ENCODE measurements at regions not wholly inside any gene's neighbourhood (a gene's known extent, or its start where the extent isn't known, plus 50 kb on each side); places are given as distances from the start of the nearest gene placed in this dataset.

- CTCF ChIA-PET, result no interaction called here
- no peaks in the 10 kb centered on the region for H3K27me3 Mint-ChIP-seq
- H3K27ac Mint-ChIP-seq, result no peak overlapping the region
- H3K4me3 ChIP-seq (ENCODE audit: control insufficient read depth in 1 of 2, extremely low read depth in 1 of 2, low read length in 1 of 2), result no peak overlapping the region
- H3K36me3 Mint-ChIP-seq, result peaks cover 56% of the 10 kb centered on the region
- peaks cover 4% of the 10 kb centered on the region for H3K9me3 ChIP-seq
- POLR2A ChIA-PET, result no interaction called here
- no peak overlapping the region for H3K4me3 Mint-ChIP-seq
- H3K36me3 ChIP-seq (ENCODE audit: control insufficient read depth in 2 of 2, extremely low read depth in 1 of 2, insufficient read depth in 1 of 2, low read length in 1 of 2), result peaks cover 0 to 3% of the 10 kb centered on the region in 2 donors
- H3K27ac ChIP-seq (ENCODE audit: low read length), result no peak overlapping the region
- H3K27me3 ChIP-seq (replicated peaks in 1 of 2; ENCODE audit: control insufficient read depth in 2 of 2, extremely low read depth in 1 of 2, insufficient read depth in 2 of 2, low read length in 1 of 2), result no peaks in the 10 kb centered on the region
- no peaks in the 10 kb centered on the region for H3K4me1 ChIP-seq (ENCODE audit: control insufficient read depth in 1 of 2, extremely low read depth in 1 of 2, insufficient read depth in 2 of 2, low read length in 2 of 2)
- peaks cover 0 to 5% (median 0%) of the 10 kb centered on the region in 3 donors for H3K4me1 Mint-ChIP-seq
- no peak for ATAC-seq (replicated peaks in 1 of 4)
- H3K9me3 Mint-ChIP-seq, result peaks cover 3 to 22% (median 14%) of the 10 kb centered on the region in 3 donors
- no peak for DNase-seq
Measured at GRCh38 chr7:112905950-112906349, 115.8 kb upstream of the TMEM168 start.

GRCh38 chr7:112905413-112905812, 115.2 kb upstream of the TMEM168 start:
- Mint-ChIP-seq H3K36me3 (peaks cover 53% of the 10 kb centered on the region), H3K4me1 (peaks cover 0 to 5% (median 0%) of the 10 kb centered on the region in 3 donors)

GRCh38 chr7:112898432-112899290, 108.5 kb upstream of the TMEM168 start:
- Histone ChIP-seq H3K36me3 (ENCODE audit: control insufficient read depth in 2 of 2, extremely low read depth in 1 of 2, insufficient read depth in 1 of 2, low read length in 1 of 2) (peaks cover 2% of the 10 kb centered on the region in 2 donors), H3K27ac (ENCODE audit: low read length) (no peak overlapping the region), H3K4me3 (ENCODE audit: control insufficient read depth in 1 of 2, extremely low read depth in 1 of 2, low read length in 1 of 2) (no peak overlapping the region), H3K9me3 (no peaks in the 10 kb centered on the region), H3K4me1 (ENCODE audit: control insufficient read depth in 1 of 2, extremely low read depth in 1 of 2, insufficient read depth in 2 of 2, low read length in 2 of 2) (peaks cover 0 to 7% of the 10 kb centered on the region in 2 experiments), H3K27me3 (replicated peaks in 1 of 2; ENCODE audit: control insufficient read depth in 2 of 2, extremely low read depth in 1 of 2, insufficient read depth in 2 of 2, low read length in 1 of 2) (no peaks in the 10 kb centered on the region)
- POLR2A ChIA-PET, result no interaction called here
- Mint-ChIP-seq H3K27ac (no peak overlapping the region), H3K9me3 (peaks cover 0 to 10% (median 3%) of the 10 kb centered on the region in 3 donors), H3K27me3 (no peaks in the 10 kb centered on the region), H3K4me3 (no peak overlapping the region), H3K4me1 (peaks cover 4 to 34% (median 15%) of the 10 kb centered on the region in 3 donors), H3K36me3 (peaks cover 46% of the 10 kb centered on the region)
- CTCF ChIA-PET, result interaction anchor here (0.6 to 0.9 kb wide), 3 partner anchors 306 to 1900 kb away, joined by 4 read pairs; no protein-coding TSS in a partner anchor
- ATAC-seq (replicated peaks in 1 of 4) (peak in 2 of 4 experiments; percentile 41 to 46), DNase-seq (peak in 19 of 35 experiments; percentile 2 to 62 (median 15))

More at GRCh38 chr7:112905413-112905812, 115.2 kb upstream of the TMEM168 start:
- H3K4me3 ChIP-seq (ENCODE audit: control insufficient read depth in 1 of 2, extremely low read depth in 1 of 2, low read length in 1 of 2), result no peak overlapping the region
- DNase-seq, result no peak
- no peaks in the 10 kb centered on the region for H3K27me3 ChIP-seq (replicated peaks in 1 of 2; ENCODE audit: control insufficient read depth in 2 of 2, extremely low read depth in 1 of 2, insufficient read depth in 2 of 2, low read length in 1 of 2)
- H3K36me3 ChIP-seq (ENCODE audit: control insufficient read depth in 2 of 2, extremely low read depth in 1 of 2, insufficient read depth in 1 of 2, low read length in 1 of 2), result no peaks in the 10 kb centered on the region
- Mint-ChIP-seq H3K4me3 (no peak overlapping the region), H3K27ac (no peak overlapping the region), H3K9me3 (peaks cover 0 to 22% (median 13%) of the 10 kb centered on the region in 3 donors), H3K27me3 (no peaks in the 10 kb centered on the region)
- peaks cover 4% of the 10 kb centered on the region for H3K9me3 ChIP-seq
- no peak overlapping the region for H3K27ac ChIP-seq (ENCODE audit: low read length)
- POLR2A ChIA-PET, result no interaction called here
- no peaks in the 10 kb centered on the region for H3K4me1 ChIP-seq (ENCODE audit: control insufficient read depth in 1 of 2, extremely low read depth in 1 of 2, insufficient read depth in 2 of 2, low read length in 2 of 2)
- no peak for ATAC-seq (replicated peaks in 1 of 4)
- CTCF ChIA-PET, result no interaction called here

- Mint-ChIP-seq H3K36me3 (peaks cover 49% of the 10 kb centered on the region), H3K4me1 (peaks cover 4 to 34% (median 15%) of the 10 kb centered on the region in 3 donors), H3K27ac (no peak overlapping the region), H3K4me3 (no peak overlapping the region), H3K9me3 (peaks cover 0 to 10% (median 3%) of the 10 kb centered on the region in 3 donors), H3K27me3 (no peaks in the 10 kb centered on the region)
- no peak for ATAC-seq (replicated peaks in 1 of 4)
- POLR2A ChIA-PET, result no interaction called here
- Histone ChIP-seq H3K9me3 (no peaks in the 10 kb centered on the region), H3K36me3 (ENCODE audit: control insufficient read depth in 2 of 2, extremely low read depth in 1 of 2, insufficient read depth in 1 of 2, low read length in 1 of 2) (peaks cover 2 to 5% of the 10 kb centered on the region in 2 donors), H3K27me3 (replicated peaks in 1 of 2; ENCODE audit: control insufficient read depth in 2 of 2, extremely low read depth in 1 of 2, insufficient read depth in 2 of 2, low read length in 1 of 2) (no peaks in the 10 kb centered on the region), H3K27ac (ENCODE audit: low read length) (no peak overlapping the region), H3K4me1 (ENCODE audit: control insufficient read depth in 1 of 2, extremely low read depth in 1 of 2, insufficient read depth in 2 of 2, low read length in 2 of 2) (peaks cover 0 to 7% of the 10 kb centered on the region in 2 experiments), H3K4me3 (ENCODE audit: control insufficient read depth in 1 of 2, extremely low read depth in 1 of 2, low read length in 1 of 2) (no peak overlapping the region)
- 89% methylated on average over 2 of the region's 2 CpGs for WGBS (ENCODE audit: insufficient coverage)
- CTCF ChIA-PET, result no interaction called here
- no peak for DNase-seq
Measured at GRCh38 chr7:112897839-112898431, 107.7 kb upstream of the TMEM168 start.

- ATAC-seq (replicated peaks in 1 of 4), result no peak
- Histone ChIP-seq H3K27me3 (replicated peaks in 1 of 2; ENCODE audit: control insufficient read depth in 2 of 2, extremely low read depth in 1 of 2, insufficient read depth in 2 of 2, low read length in 1 of 2) (no peaks in the 10 kb centered on the region), H3K27ac (ENCODE audit: low read length) (no peak overlapping the region), H3K4me1 (ENCODE audit: control insufficient read depth in 1 of 2, extremely low read depth in 1 of 2, insufficient read depth in 2 of 2, low read length in 2 of 2) (peaks cover 0 to 7% of the 10 kb centered on the region in 2 experiments), H3K36me3 (ENCODE audit: control insufficient read depth in 2 of 2, extremely low read depth in 1 of 2, insufficient read depth in 1 of 2, low read length in 1 of 2) (peaks cover 2 to 8% of the 10 kb centered on the region in 2 donors), H3K4me3 (ENCODE audit: control insufficient read depth in 1 of 2, extremely low read depth in 1 of 2, low read length in 1 of 2) (no peak overlapping the region), H3K9me3 (no peaks in the 10 kb centered on the region)
- CTCF ChIA-PET, result interaction anchor here in 1 of 2 donors (0.5 kb wide), 1 partner anchor 169 kb away, joined by 3 read pairs; no protein-coding TSS in a partner anchor
- no CpG with 5 or more reads among the region's 10 CpGs for WGBS (ENCODE audit: insufficient coverage)
- Mint-ChIP-seq H3K4me3 (no peak overlapping the region), H3K27me3 (no peaks in the 10 kb centered on the region), H3K4me1 (peaks cover 4 to 40% (median 16%) of the 10 kb centered on the region in 3 donors), H3K27ac (no peak overlapping the region), H3K36me3 (peaks cover 52% of the 10 kb centered on the region), H3K9me3 (peaks cover 0 to 10% (median 3%) of the 10 kb centered on the region in 3 donors)
- POLR2A ChIA-PET, result no interaction called here
- DNase-seq, result no peak
Measured at GRCh38 chr7:112896026-112896601, 105.9 kb upstream of the TMEM168 start.

GRCh38 chr7:112892263-112892662, 102.1 kb upstream of the TMEM168 start:
- no peaks in the 10 kb centered on the region for H3K27me3 ChIP-seq (replicated peaks in 1 of 2; ENCODE audit: control insufficient read depth in 2 of 2, extremely low read depth in 1 of 2, insufficient read depth in 2 of 2, low read length in 1 of 2)
- no peaks in the 10 kb centered on the region for H3K27me3 Mint-ChIP-seq
- ChIA-PET CTCF (no interaction called here), POLR2A (no interaction called here)
- H3K4me3 ChIP-seq (ENCODE audit: control insufficient read depth in 1 of 2, extremely low read depth in 1 of 2, low read length in 1 of 2), result no peak overlapping the region
- peaks cover 56% of the 10 kb centered on the region for H3K36me3 Mint-ChIP-seq
- no peaks in the 10 kb centered on the region for H3K9me3 ChIP-seq
- peaks cover 0 to 6% of the 10 kb centered on the region in 2 donors for H3K36me3 ChIP-seq (ENCODE audit: control insufficient read depth in 2 of 2, extremely low read depth in 1 of 2, insufficient read depth in 1 of 2, low read length in 1 of 2)
- H3K4me1 ChIP-seq (ENCODE audit: control insufficient read depth in 1 of 2, extremely low read depth in 1 of 2, insufficient read depth in 2 of 2, low read length in 2 of 2), result no peaks in the 10 kb centered on the region
- DNase-seq (no peak), ATAC-seq (replicated peaks in 1 of 4) (no peak)
- no peak overlapping the region for H3K27ac ChIP-seq (ENCODE audit: low read length)
- H3K9me3 Mint-ChIP-seq, result no peaks in the 10 kb centered on the region
- 100% methylated on average over 1 of the region's 2 CpGs for WGBS (ENCODE audit: insufficient coverage)
- no peak overlapping the region for H3K4me3 Mint-ChIP-seq
- no peak overlapping the region for H3K27ac Mint-ChIP-seq
- H3K4me1 Mint-ChIP-seq, result peaks cover 9 to 36% (median 9%) of the 10 kb centered on the region in 3 donors

All from T-cell (primary cell).